ENCODE measurements at regions not wholly inside any gene's neighbourhood (a gene's known extent, or its start where the extent isn't known, plus 50 kb on each side); places are given as distances from the start of the nearest gene placed in this dataset.

- Histone ChIP-seq H2BK120ac (ENCODE audit: low read depth, low read length) (no peak overlapping the region), H3K36me3 (ENCODE audit: control insufficient read depth, insufficient read depth, low read length) (no peaks in the 10 kb centered on the region), H3K4me3 (ENCODE audit: low read length) (no peak overlapping the region), H3K79me1 (ENCODE audit: low read length) (no peaks in the 10 kb centered on the region), H3K4me2 (ENCODE audit: low read length) (no peak overlapping the region), H3K56ac (ENCODE audit: low read length) (no peak overlapping the region), H4K5ac (ENCODE audit: low read length) (no peak overlapping the region), H3K9ac (ENCODE audit: low read length) (no peak overlapping the region), H2BK15ac (replicated peaks; ENCODE audit: low read depth) (no peak overlapping the region), H3K4me1 (ENCODE audit: control insufficient read depth, low read depth, low read length) (no peaks in the 10 kb centered on the region), H3K79me2 (ENCODE audit: control insufficient read depth, insufficient read depth, low read length) (no peaks in the 10 kb centered on the region), H2BK5ac (ENCODE audit: low read length) (no peak overlapping the region), H2AK5ac (ENCODE audit: low read length) (no peak overlapping the region), H3K4ac (ENCODE audit: low read depth, low read length) (no peak overlapping the region), H3K27me3 (ENCODE audit: insufficient read depth, low read length, poor library complexity) (no peaks in the 10 kb centered on the region), H3K27ac (ENCODE audit: low read depth, low read length) (no peak overlapping the region), H4K8ac (ENCODE audit: low read depth, low read length) (no peak overlapping the region), H3K23ac (ENCODE audit: low read length) (no peak overlapping the region), H3K18ac (ENCODE audit: low read length) (no peak overlapping the region)
- DNase-seq, result no peak
Measured at GRCh38 chr3:146834917-146835316, 229.8 kb upstream of the PLSCR5 start.

GRCh38 chr3:146832857-146833458 lies 227.8 kb upstream of the PLSCR5 start:
- Histone ChIP-seq H3K23ac (ENCODE audit: low read length) (no peak overlapping the region), H4K8ac (ENCODE audit: low read depth, low read length) (no peak overlapping the region), H3K27me3 (ENCODE audit: insufficient read depth, low read length, poor library complexity) (no peaks in the 10 kb centered on the region), H2BK5ac (ENCODE audit: low read length) (no peak overlapping the region), H3K79me1 (ENCODE audit: low read length) (no peaks in the 10 kb centered on the region), H3K79me2 (ENCODE audit: control insufficient read depth, insufficient read depth, low read length) (no peaks in the 10 kb centered on the region), H3K4me2 (ENCODE audit: low read length) (no peak overlapping the region), H2AK5ac (ENCODE audit: low read length) (no peak overlapping the region), H3K4me1 (ENCODE audit: control insufficient read depth, low read depth, low read length) (no peaks in the 10 kb centered on the region), H4K5ac (ENCODE audit: low read length) (no peak overlapping the region), H2BK15ac (replicated peaks; ENCODE audit: low read depth) (no peak overlapping the region), H3K4me3 (ENCODE audit: low read length) (no peak overlapping the region), H3K4ac (ENCODE audit: low read depth, low read length) (no peak overlapping the region), H3K56ac (ENCODE audit: low read length) (no peak overlapping the region), H3K27ac (ENCODE audit: low read depth, low read length) (no peak overlapping the region), H3K9ac (ENCODE audit: low read length) (no peak overlapping the region), H3K18ac (ENCODE audit: low read length) (no peak overlapping the region), H2BK120ac (ENCODE audit: low read depth, low read length) (no peak overlapping the region), H3K36me3 (ENCODE audit: control insufficient read depth, insufficient read depth, low read length) (no peaks in the 10 kb centered on the region)
- WGBS (ENCODE audit: extremely low coverage, insufficient coverage, low lambda C conversion rate), result no CpG with 5 or more reads among the region's 5 CpGs
- DNase-seq, result no peak

DNA sequence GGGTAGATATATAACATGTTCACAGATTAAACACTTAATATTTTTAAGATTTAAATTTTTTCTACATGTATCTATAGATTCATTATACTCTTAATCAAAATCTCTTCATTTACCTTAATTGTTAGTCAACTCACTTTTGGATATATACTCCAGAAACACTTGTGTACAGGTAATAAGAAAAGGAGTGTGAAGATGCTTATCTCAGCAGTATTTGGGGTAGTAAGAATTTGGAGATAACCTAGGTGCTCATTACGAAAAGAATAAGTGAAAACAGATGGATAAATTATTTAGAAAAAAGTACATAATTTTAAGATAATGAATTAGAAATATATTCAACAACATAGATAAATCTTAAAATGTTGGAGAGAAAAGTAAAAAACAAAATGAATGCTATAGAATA lies 226.5 kb upstream of the PLSCR5 start:
- Histone ChIP-seq H3K4me1 (ENCODE audit: control insufficient read depth, low read depth, low read length) (no peaks in the 10 kb centered on the region), H3K27me3 (ENCODE audit: insufficient read depth, low read length, poor library complexity) (no peaks in the 10 kb centered on the region), H3K4me3 (ENCODE audit: low read length) (no peak overlapping the region), H3K9ac (ENCODE audit: low read length) (no peak overlapping the region), H3K27ac (ENCODE audit: low read depth, low read length) (no peak overlapping the region), H2BK5ac (ENCODE audit: low read length) (no peak overlapping the region), H3K36me3 (ENCODE audit: control insufficient read depth, insufficient read depth, low read length) (no peaks in the 10 kb centered on the region), H4K8ac (ENCODE audit: low read depth, low read length) (no peak overlapping the region), H3K4me2 (ENCODE audit: low read length) (no peak overlapping the region), H3K56ac (ENCODE audit: low read length) (no peak overlapping the region), H2BK15ac (replicated peaks; ENCODE audit: low read depth) (no peak overlapping the region), H3K79me2 (ENCODE audit: control insufficient read depth, insufficient read depth, low read length) (no peaks in the 10 kb centered on the region), H4K5ac (ENCODE audit: low read length) (no peak overlapping the region), H3K18ac (ENCODE audit: low read length) (no peak overlapping the region), H3K4ac (ENCODE audit: low read depth, low read length) (no peak overlapping the region), H3K79me1 (ENCODE audit: low read length) (no peaks in the 10 kb centered on the region), H2BK120ac (ENCODE audit: low read depth, low read length) (no peak overlapping the region), H2AK5ac (ENCODE audit: low read length) (no peak overlapping the region), H3K23ac (ENCODE audit: low read length) (no peak overlapping the region)
- DNase-seq, result no peak
- WGBS (ENCODE audit: extremely low coverage, insufficient coverage, low lambda C conversion rate), result no CpG with 5 or more reads among the region's 1 CpG

- no peak overlapping the region for H2BK120ac ChIP-seq (ENCODE audit: low read depth, low read length)
- no peak overlapping the region for H2BK15ac ChIP-seq (replicated peaks; ENCODE audit: low read depth)
- no peak overlapping the region for H3K4me3 ChIP-seq (ENCODE audit: low read length)
- DNase-seq, result no peak
- no peaks in the 10 kb centered on the region for H3K79me1 ChIP-seq (ENCODE audit: low read length)
- no peak overlapping the region for H3K23ac ChIP-seq (ENCODE audit: low read length)
- H3K4me2 ChIP-seq (ENCODE audit: low read length), result no peak overlapping the region
- no peak overlapping the region for H4K5ac ChIP-seq (ENCODE audit: low read length)
- no peak overlapping the region for H3K18ac ChIP-seq (ENCODE audit: low read length)
- H3K4me1 ChIP-seq (ENCODE audit: control insufficient read depth, low read depth, low read length), result no peaks in the 10 kb centered on the region
- H3K4ac ChIP-seq (ENCODE audit: low read depth, low read length), result no peak overlapping the region
- H3K36me3 ChIP-seq (ENCODE audit: control insufficient read depth, insufficient read depth, low read length), result no peaks in the 10 kb centered on the region
- no peak overlapping the region for H3K9ac ChIP-seq (ENCODE audit: low read length)
- no peaks in the 10 kb centered on the region for H3K27me3 ChIP-seq (ENCODE audit: insufficient read depth, low read length, poor library complexity)
- no peak overlapping the region for H3K27ac ChIP-seq (ENCODE audit: low read depth, low read length)
- H2AK5ac ChIP-seq (ENCODE audit: low read length), result no peak overlapping the region
- H3K79me2 ChIP-seq (ENCODE audit: control insufficient read depth, insufficient read depth, low read length), result no peaks in the 10 kb centered on the region
- H4K8ac ChIP-seq (ENCODE audit: low read depth, low read length), result no peak overlapping the region
- H3K56ac ChIP-seq (ENCODE audit: low read length), result no peak overlapping the region
- no peak overlapping the region for H2BK5ac ChIP-seq (ENCODE audit: low read length)
Measured at GRCh38 chr3:146830231-146830630, 225.1 kb upstream of the PLSCR5 start.

DNA sequence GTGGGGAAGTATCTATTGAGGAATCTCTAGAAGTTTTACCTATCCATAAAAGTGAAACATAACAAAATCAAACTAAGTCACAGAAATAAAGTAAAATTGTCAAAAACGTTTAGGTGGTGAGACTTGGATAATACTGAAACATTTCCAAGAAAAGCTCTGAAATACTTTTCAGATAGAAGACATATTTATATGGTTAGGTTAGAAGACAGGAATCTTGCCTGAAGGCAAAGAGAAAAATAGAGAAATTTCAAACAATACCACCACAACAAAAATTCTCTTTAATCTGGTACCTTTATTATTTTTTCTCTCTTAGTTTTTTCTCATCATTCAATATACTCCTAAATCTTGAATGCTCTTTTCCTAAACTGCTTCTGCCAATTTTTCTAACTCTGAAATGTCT lies 222.7 kb upstream of the PLSCR5 start:
- no CpG with 5 or more reads among the region's 1 CpG for WGBS (ENCODE audit: extremely low coverage, insufficient coverage, low lambda C conversion rate)
- DNase-seq, result no peak
- no peaks in the 10 kb centered on the region for H3K79me2 ChIP-seq (ENCODE audit: control insufficient read depth, insufficient read depth, low read length)
- H3K4me1 ChIP-seq (ENCODE audit: control insufficient read depth, low read depth, low read length), result no peaks in the 10 kb centered on the region
- H3K56ac ChIP-seq (ENCODE audit: low read length), result no peak overlapping the region
- no peak overlapping the region for H2BK15ac ChIP-seq (replicated peaks; ENCODE audit: low read depth)
- H4K8ac ChIP-seq (ENCODE audit: low read depth, low read length), result no peak overlapping the region
- no peak overlapping the region for H3K23ac ChIP-seq (ENCODE audit: low read length)
- no peak overlapping the region for H3K4me3 ChIP-seq (ENCODE audit: low read length)
- no peak overlapping the region for H3K27ac ChIP-seq (ENCODE audit: low read depth, low read length)
- H3K27me3 ChIP-seq (ENCODE audit: insufficient read depth, low read length, poor library complexity), result no peaks in the 10 kb centered on the region
- no peak overlapping the region for H2BK120ac ChIP-seq (ENCODE audit: low read depth, low read length)
- no peak overlapping the region for H2BK5ac ChIP-seq (ENCODE audit: low read length)
- H3K36me3 ChIP-seq (ENCODE audit: control insufficient read depth, insufficient read depth, low read length), result no peaks in the 10 kb centered on the region
- no peak overlapping the region for H4K5ac ChIP-seq (ENCODE audit: low read length)
- no peak overlapping the region for H3K18ac ChIP-seq (ENCODE audit: low read length)
- H2AK5ac ChIP-seq (ENCODE audit: low read length), result no peak overlapping the region
- no peak overlapping the region for H3K4me2 ChIP-seq (ENCODE audit: low read length)
- no peak overlapping the region for H3K9ac ChIP-seq (ENCODE audit: low read length)
- H3K79me1 ChIP-seq (ENCODE audit: low read length), result no peaks in the 10 kb centered on the region
- H3K4ac ChIP-seq (ENCODE audit: low read depth, low read length), result no peak overlapping the region

- Histone ChIP-seq H3K4me1 (ENCODE audit: control insufficient read depth, low read depth, low read length) (no peaks in the 10 kb centered on the region), H4K5ac (ENCODE audit: low read length) (no peak overlapping the region), H3K4ac (ENCODE audit: low read depth, low read length) (no peak overlapping the region), H2BK120ac (ENCODE audit: low read depth, low read length) (no peak overlapping the region), H3K56ac (ENCODE audit: low read length) (no peak overlapping the region), H2BK15ac (replicated peaks; ENCODE audit: low read depth) (no peak overlapping the region), H3K23ac (ENCODE audit: low read length) (no peak overlapping the region), H3K4me3 (ENCODE audit: low read length) (no peak overlapping the region), H3K36me3 (ENCODE audit: control insufficient read depth, insufficient read depth, low read length) (no peaks in the 10 kb centered on the region), H3K79me2 (ENCODE audit: control insufficient read depth, insufficient read depth, low read length) (no peaks in the 10 kb centered on the region), H2BK5ac (ENCODE audit: low read length) (no peak overlapping the region), H4K8ac (ENCODE audit: low read depth, low read length) (no peak overlapping the region), H3K79me1 (ENCODE audit: low read length) (no peaks in the 10 kb centered on the region), H3K27ac (ENCODE audit: low read depth, low read length) (no peak overlapping the region), H3K9ac (ENCODE audit: low read length) (no peak overlapping the region), H3K4me2 (ENCODE audit: low read length) (no peak overlapping the region), H3K18ac (ENCODE audit: low read length) (no peak overlapping the region), H2AK5ac (ENCODE audit: low read length) (no peak overlapping the region), H3K27me3 (ENCODE audit: insufficient read depth, low read length, poor library complexity) (no peaks in the 10 kb centered on the region)
- WGBS (ENCODE audit: extremely low coverage, insufficient coverage, low lambda C conversion rate), result no CpG with 5 or more reads among the region's 1 CpG
- no peak for DNase-seq
Measured at GRCh38 chr3:146823622-146824021, 218.5 kb upstream of the PLSCR5 start.

Data from mesendoderm (in vitro differentiated cells).